HEK293T (cell line): ENCODE measurements at regions not wholly inside any gene's neighbourhood (a gene's known extent, or its start where the extent isn't known, plus 50 kb on each side); places are given as distances from the start of the nearest gene placed in this dataset.
"Not testable (repeated sequence)": the region's sequence is repeated elsewhere in the genome, so short reads cannot be mapped to it uniquely, and the experiment has no call there.

ENCODE experiments used
- CTCF ChIA-PET: fragments of 350-600 bp; formaldehyde crosslinking; extraction: SDS; loops from one replicate; lab custom pipeline; 2021; ENCODE audit warnings: antibody characterized with exemption, inconsistent platforms; lab: Yijun Ruan, JAX
- POLR2A ChIA-PET: fragments of 350-600 bp; formaldehyde crosslinking; extraction: SDS; loops from one replicate; lab custom pipeline; 2020; ENCODE audit warnings: antibody characterized with exemption, inconsistent platforms; lab: Yijun Ruan, JAX
- DNase-seq: peaks from one replicate; pipeline ENCODE4 v3.0.0; 2012; ENCODE audit warnings: mixed read lengths; ENCODE audit errors: extremely low spot score
- ARNT ChIP-seq: fragments of 450-650 bp; IDR thresholded peaks from 2 replicates; pipeline ENCODE4 v1.6.1; 2017; ENCODE audit warnings: mild to moderate bottlenecking
- BHLHE40 ChIP-seq: fragments of 450-650 bp; IDR thresholded peaks from 2 replicates; pipeline ENCODE4 v1.6.1; 2016; ENCODE audit warnings: mild to moderate bottlenecking, moderate library complexity, borderline replicate concordance
- CTBP1 ChIP-seq: fragments of 450-650 bp; IDR thresholded peaks from 2 replicates; pipeline ENCODE4 v1.6.1; 2016; ENCODE audit warnings: borderline replicate concordance
- ELF4 ChIP-seq: fragments of 450-650 bp; IDR thresholded peaks from 2 replicates; pipeline ENCODE4 v1.6.1; 2017; ENCODE audit warnings: antibody characterized with exemption
- FOXA1 ChIP-seq: fragments of 450-650 bp; IDR thresholded peaks from 2 replicates; pipeline ENCODE4 v1.6.1; 2016; ENCODE audit warnings: mild to moderate bottlenecking
- FOXK2 ChIP-seq: fragments of 450-650 bp; IDR thresholded peaks from 2 replicates; pipeline ENCODE4 v1.6.1; 2016; ENCODE audit warnings: mild to moderate bottlenecking
- FOXM1 ChIP-seq: fragments of 450-650 bp; IDR thresholded peaks from 2 replicates; pipeline ENCODE4 v1.6.1; 2017; ENCODE audit warnings: mild to moderate bottlenecking, borderline replicate concordance
- HDGF ChIP-seq: fragments of 450-650 bp; IDR thresholded peaks from 2 replicates; pipeline ENCODE4 v1.6.1; 2017; ENCODE audit warnings: antibody characterized with exemption, borderline replicate concordance
- L3MBTL2 ChIP-seq: fragments of 450-650 bp; conservative IDR thresholded peaks from 2 replicates; pipeline ENCODE4 v1.6.1; 2016; ENCODE audit warnings: mild to moderate bottlenecking
- LEF1 ChIP-seq: fragments of 450-650 bp; IDR thresholded peaks from 2 replicates; pipeline ENCODE4 v1.6.1; 2017; ENCODE audit warnings: mild to moderate bottlenecking, borderline replicate concordance
- NFRKB ChIP-seq: fragments of 450-650 bp; IDR thresholded peaks from 2 replicates; pipeline ENCODE4 v1.6.1; 2016; ENCODE audit warnings: mild to moderate bottlenecking, moderate library complexity
- PKNOX1 ChIP-seq: fragments of 450-650 bp; IDR thresholded peaks from 2 replicates; pipeline ENCODE4 v1.6.1; 2016
- SP1 ChIP-seq: fragments of 450-650 bp; IDR thresholded peaks from 2 replicates; pipeline ENCODE4 v1.6.1; 2017
- SUZ12 ChIP-seq: fragments of 450-650 bp; IDR thresholded peaks from 2 replicates; pipeline ENCODE4 v1.6.1; 2016; ENCODE audit warnings: mild to moderate bottlenecking
- TARDBP ChIP-seq: fragments of 450-650 bp; IDR thresholded peaks from 2 replicates; pipeline ENCODE4 v1.6.1; 2016
- ZNF384 ChIP-seq: fragments of 450-650 bp; IDR thresholded peaks from 2 replicates; pipeline ENCODE4 v1.6.1; 2016

- TF ChIP-seq TARDBP: no peak
- TF ChIP-seq HDGF: no peak
- no peak for TF ChIP-seq BHLHE40
- TF ChIP-seq ELF4: no peak
- no peak for TF ChIP-seq ZNF384
- TF ChIP-seq LEF1: no peak
- TF ChIP-seq SUZ12: no peak
- no peak for TF ChIP-seq NFRKB
- no peak for TF ChIP-seq SP1
- no peak for TF ChIP-seq FOXA1
- no peak for TF ChIP-seq FOXM1
- no peak for TF ChIP-seq FOXK2
- TF ChIP-seq L3MBTL2: no peak
- TF ChIP-seq ARNT: no peak
- TF ChIP-seq PKNOX1: no peak
- no peak for TF ChIP-seq CTBP1
- no peak for DNase-seq
- ChIA-PET CTCF (no interaction called here), POLR2A (no interaction called here)
Observed at GRCh38 chr15:39034816-39035215, 470.2 kb upstream of the RASGRP1 start.

GRCh38 chr15:39037611-39038010 is 473.0 kb upstream of the RASGRP1 start:
- CTCF ChIA-PET, POLR2A ChIA-PET, DNase-seq: not testable (repeated sequence)

- ChIA-PET CTCF (no interaction called here), POLR2A (no interaction called here)
- DNase-seq: no peak
- TF ChIP-seq FOXK2 (no peak), FOXA1 (no peak), CTBP1 (no peak), ZNF384 (no peak), ELF4 (no peak), BHLHE40 (no peak), PKNOX1 (no peak), L3MBTL2 (no peak), TARDBP (no peak)
Observed at GRCh38 chr15:39040861-39041260, 476.2 kb upstream of the RASGRP1 start.

- POLR2A ChIA-PET: no interaction called here
- TF ChIP-seq PKNOX1: no peak
- TF ChIP-seq BHLHE40: no peak
- no peak for TF ChIP-seq ARNT
- TF ChIP-seq SUZ12: no peak
- TF ChIP-seq ZNF384: no peak
- TF ChIP-seq FOXM1: no peak
- TF ChIP-seq HDGF: no peak
- TF ChIP-seq CTBP1: no peak
- no peak for TF ChIP-seq TARDBP
- no peak for TF ChIP-seq FOXA1
- TF ChIP-seq FOXK2: no peak
- no peak for TF ChIP-seq NFRKB
- CTCF ChIA-PET: no interaction called here
- DNase-seq: no peak
Observed at GRCh38 chr15:39041979-39042495, 477.4 kb upstream of the RASGRP1 start.

GRCh38 chr15:39051626-39052322 is 487.2 kb upstream of the RASGRP1 start:
- TF ChIP-seq CTBP1 (no peak), LEF1 (no peak), NFRKB (no peak), ELF4 (no peak), ARNT (no peak), SUZ12 (no peak), BHLHE40 (no peak), FOXA1 (no peak), L3MBTL2 (no peak), PKNOX1 (no peak), ZNF384 (no peak), FOXM1 (no peak), FOXK2 (no peak), SP1 (no peak), HDGF (no peak)
- DNase-seq: no peak
- CTCF ChIA-PET: no interaction called here
- POLR2A ChIA-PET: no interaction called here

- ChIA-PET POLR2A (no interaction called here), CTCF (no interaction called here)
- TF ChIP-seq SP1: no peak
- no peak for TF ChIP-seq BHLHE40
- no peak for TF ChIP-seq ELF4
- no peak for TF ChIP-seq NFRKB
- TF ChIP-seq LEF1: no peak
- TF ChIP-seq FOXA1: no peak
- no peak for TF ChIP-seq ZNF384
- no peak for TF ChIP-seq SUZ12
- TF ChIP-seq FOXM1: no peak
- DNase-seq: no peak
Observed at GRCh38 chr15:39052323-39052705, 487.7 kb upstream of the RASGRP1 start.
